Lower leg skin (tissue), 3 donors: ENCODE measurements at regions not wholly inside any gene's neighbourhood (a gene's known extent, or its start where the extent isn't known, plus 50 kb on each side); places are given as distances from the start of the nearest gene placed in this dataset.

Experiments used
- CTCF ChIP-seq, 3 donors: fragments of 450-650 bp; IDR thresholded peaks; one replicate each; pipeline ENCODE4 v1.5.1; 2016; ENCODE audit warnings: antibody characterized with exemption in 3 of 3, mild to moderate bottlenecking in 3 of 3, moderate library complexity in 2 of 3
- POLR2A ChIP-seq, 2 donors: fragments of 450-650 bp; IDR thresholded peaks; one replicate each; pipeline ENCODE4 v1.6.1; 2016 to 2017; ENCODE audit warnings: antibody characterized with exemption in 2 of 2, mild to moderate bottlenecking in 1 of 2, moderate library complexity in 1 of 2

DNA sequence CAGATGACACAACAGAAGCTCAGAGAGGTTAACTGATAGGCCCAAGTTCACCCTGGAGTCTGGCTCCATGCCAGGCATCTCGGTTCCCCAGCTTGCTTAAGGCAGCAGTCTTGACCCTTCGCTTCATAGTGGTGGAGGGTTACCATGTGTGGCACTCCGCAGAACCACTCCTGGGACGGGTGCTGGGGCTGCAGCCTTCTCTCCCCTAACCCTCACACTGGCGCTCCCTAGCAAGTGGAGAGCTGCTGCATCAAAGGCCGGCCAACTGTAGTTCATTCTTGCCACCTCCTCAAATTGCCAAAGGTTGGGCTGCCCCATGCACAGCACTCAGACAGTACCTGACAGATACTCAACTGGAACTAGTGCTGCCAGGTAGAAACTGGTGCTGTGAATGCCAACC, 70.2 kb upstream of the KCND3 start:
- TF ChIP-seq CTCF (IDR thresholded peaks at IDR 0.05), result no peak
- no peak for TF ChIP-seq POLR2A (IDR thresholded peaks at IDR 0.05)
